HEK293T (cell line): ENCODE measurements at regions not wholly inside any gene's neighbourhood (a gene's known extent, or its start where the extent isn't known, plus 50 kb on each side); places are given as distances from the start of the nearest gene placed in this dataset.

Experiments
- BHLHE40 ChIP-seq: fragments of 450-650 bp; IDR thresholded peaks from 2 replicates; pipeline ENCODE4 v1.6.1; 2016; ENCODE audit warnings: mild to moderate bottlenecking, moderate library complexity, borderline replicate concordance
- CTBP1 ChIP-seq: fragments of 450-650 bp; IDR thresholded peaks from 2 replicates; pipeline ENCODE4 v1.6.1; 2016; ENCODE audit warnings: borderline replicate concordance
- ELF4 ChIP-seq: fragments of 450-650 bp; IDR thresholded peaks from 2 replicates; pipeline ENCODE4 v1.6.1; 2017; ENCODE audit warnings: antibody characterized with exemption
- LEF1 ChIP-seq: fragments of 450-650 bp; IDR thresholded peaks from 2 replicates; pipeline ENCODE4 v1.6.1; 2017; ENCODE audit warnings: mild to moderate bottlenecking, borderline replicate concordance
- NFRKB ChIP-seq: fragments of 450-650 bp; IDR thresholded peaks from 2 replicates; pipeline ENCODE4 v1.6.1; 2016; ENCODE audit warnings: mild to moderate bottlenecking, moderate library complexity
- SP1 ChIP-seq: fragments of 450-650 bp; IDR thresholded peaks from 2 replicates; pipeline ENCODE4 v1.6.1; 2017
- SUZ12 ChIP-seq: fragments of 450-650 bp; IDR thresholded peaks from 2 replicates; pipeline ENCODE4 v1.6.1; 2016; ENCODE audit warnings: mild to moderate bottlenecking

DNA sequence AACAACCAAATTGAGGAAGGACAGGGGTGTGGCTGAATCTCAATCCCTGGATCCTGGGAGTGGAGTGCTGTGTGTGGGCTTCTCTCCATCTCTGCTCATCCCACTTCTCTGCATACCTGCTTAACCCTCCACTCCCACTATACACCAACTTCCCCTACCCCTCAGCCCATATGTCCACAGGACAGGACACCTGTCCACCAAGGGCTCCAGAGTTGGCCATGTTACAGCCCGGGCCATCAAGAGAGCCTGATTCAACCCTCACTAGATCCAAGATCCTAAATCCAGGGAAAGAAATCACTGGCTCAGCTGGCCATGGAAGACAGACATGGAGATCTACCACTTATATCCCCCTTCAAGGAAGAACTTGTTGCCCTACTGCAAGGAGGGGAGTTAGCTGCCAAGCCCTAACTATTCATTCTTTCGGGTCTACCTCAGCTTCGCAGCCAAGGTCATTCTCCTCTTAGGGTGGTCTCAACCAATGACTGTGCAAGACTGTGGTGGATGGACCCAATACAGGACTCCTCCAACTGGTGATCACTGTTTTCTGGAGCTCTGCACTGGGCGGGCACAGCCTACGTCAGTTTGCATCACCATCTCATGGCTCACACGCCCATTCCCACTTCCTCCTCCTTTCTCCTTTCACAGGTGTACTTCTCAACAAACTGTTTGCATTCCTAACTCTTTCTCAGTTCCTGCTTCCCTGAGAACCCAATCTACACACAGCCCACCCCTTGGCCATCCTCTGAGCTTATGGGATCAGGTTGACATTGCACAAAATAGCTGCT is 53.7 kb upstream of the ZBTB43 start:
- TF ChIP-seq SP1 (no peak), CTBP1 (no peak), NFRKB (no peak), ELF4 (no peak), SUZ12 (no peak), LEF1 (no peak), BHLHE40 (no peak)
